ENCODE measurements at regions not wholly inside any gene's neighbourhood (a gene's known extent, or its start where the extent isn't known, plus 50 kb on each side); places are given as distances from the start of the nearest gene placed in this dataset.

DNA sequence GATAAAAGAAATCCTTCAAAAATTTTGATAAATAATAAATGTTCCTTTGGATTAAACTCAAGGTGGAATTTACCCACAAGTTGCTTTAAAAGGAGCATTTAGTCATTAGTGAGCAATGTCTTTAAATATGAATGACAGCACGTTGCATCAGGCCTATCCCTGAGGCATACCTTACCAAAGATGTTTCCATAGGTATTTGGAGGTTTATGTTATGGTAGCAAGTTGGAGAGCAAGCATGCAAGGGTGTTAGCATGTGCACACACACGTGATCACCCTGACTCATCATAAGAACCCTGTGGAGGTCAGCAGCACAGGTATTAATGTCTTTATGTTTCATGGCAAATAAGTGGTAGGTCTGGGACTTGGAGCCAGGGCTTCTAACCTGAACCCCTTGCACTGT lies 159.9 kb downstream of the ACTR3 start (continued):
- TF ChIP-seq ZBTB40 (IDR thresholded peaks at IDR 0.05; ENCODE audit: borderline replicate concordance) (no peak), YBX1 (IDR thresholded peaks at IDR 0.05) (no peak), SP1 (IDR thresholded peaks at IDR 0.05; ENCODE audit: low read depth, low read length) (no peak)

DNA sequence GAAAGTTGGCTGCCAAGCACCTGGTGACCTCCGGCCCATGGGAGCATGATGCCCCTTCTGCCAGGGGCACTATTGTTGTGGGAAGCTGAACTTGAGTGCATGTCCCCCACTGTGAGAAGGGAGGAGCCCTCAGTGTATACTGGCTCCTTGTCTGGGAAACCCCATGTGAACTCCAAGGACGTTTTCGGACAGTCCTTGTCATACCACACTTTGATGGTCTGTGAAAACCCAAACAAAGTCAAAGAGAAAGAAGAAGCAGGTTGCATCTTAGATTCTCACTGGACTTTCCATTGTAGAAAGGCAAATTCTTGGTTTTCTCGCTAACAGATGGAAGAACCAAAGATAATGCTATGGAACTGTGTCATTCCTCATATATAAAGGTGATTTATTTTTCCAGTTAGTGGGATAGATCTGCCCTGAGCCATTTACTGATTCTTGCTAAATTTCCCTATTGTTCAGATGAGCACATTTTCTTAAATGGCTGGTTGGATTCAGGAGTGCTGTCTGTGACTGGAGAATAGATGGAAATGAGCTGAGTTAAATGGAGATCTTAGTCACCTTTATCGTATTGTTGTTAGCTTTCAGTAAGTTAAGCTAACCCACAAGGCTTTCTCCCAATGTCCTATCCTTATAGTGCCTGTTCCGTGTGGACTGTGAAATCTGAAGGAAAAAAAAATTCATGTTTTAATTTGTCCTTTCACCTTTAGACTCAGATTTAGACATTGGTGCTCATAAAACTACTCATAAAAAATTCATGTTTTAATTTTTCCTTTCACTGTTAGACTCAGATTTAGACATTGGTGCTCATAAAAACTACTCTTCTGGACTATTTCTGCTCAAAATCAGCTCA lies 166.6 kb downstream of the ACTR3 start:
- intact Hi-C loops (cut with micrococcal nuclease; ENCODE audit: unreplicated experiment): no loop called here
- FAIRE-seq (no peak), DNase-seq (ENCODE audit: low read depth, low spot score) (peak; percentile 9), ATAC-seq (peak; percentile 82)
- no peaks in the 10 kb centered on the region for H3K27me3 ChIP-seq (replicated peaks in 1 of 2; ENCODE audit: control insufficient read depth in 2 of 2, insufficient read depth in 2 of 2, low read length in 1 of 2)
- ChIA-PET POLR2A (no interaction called here), SMC1A (ENCODE audit: uncharacterized antibody, unreplicated experiment) (interaction anchor here (1.4 kb wide), 1 partner anchor 9 kb away, joined by 3 read pairs; no protein-coding TSS in a partner anchor), CTCF (no interaction called here), RAD21 (ENCODE audit: unreplicated experiment) (no interaction called here)
- WGBS (ENCODE audit: insufficient coverage, insufficient replicate concordance, low lambda C conversion rate, missing lambda C conversion rate): 3% methylated on average over 6 of the region's 6 CpGs
- no peak overlapping the region; the same call in 1 of the 2 replicates for H2AFZ ChIP-seq (ENCODE audit: control insufficient read depth, low read depth, low read length)
- no peak overlapping the region for H3K9ac ChIP-seq (ENCODE audit: control insufficient read depth, insufficient read depth, low read length)
- H3K4me1 ChIP-seq (ENCODE audit: control insufficient read depth, insufficient read depth, low read length): no peaks in the 10 kb centered on the region
- H3K79me2 ChIP-seq (ENCODE audit: control insufficient read depth, insufficient read depth, low read length): no peaks in the 10 kb centered on the region
- no TSS peak for BruUV-seq (replicated peaks)
- H4K20me1 ChIP-seq (ENCODE audit: control insufficient read depth, insufficient read depth): no peaks in the 10 kb centered on the region
- H3K36me3 ChIP-seq (ENCODE audit: control insufficient read depth in 2 of 2, insufficient read depth in 2 of 2, low read length in 1 of 2): no peaks in the 10 kb centered on the region
- peak overlapping the region; percentile 35; the same call in 1 of the 2 replicates for H3K4me2 ChIP-seq (ENCODE audit: control insufficient read depth, insufficient read depth)
- in situ Hi-C loops (cut with MboI): no loop called here
- no peaks in the 10 kb centered on the region; the same call in 2 of the 3 replicates for H3K9me3 ChIP-seq (replicated peaks; ENCODE audit: control insufficient read depth, insufficient read depth, low read length)
- no peak overlapping the region for H3K4me3 ChIP-seq
- H3K27ac ChIP-seq (ENCODE audit: control insufficient read depth, insufficient read depth): no peak overlapping the region
- TF ChIP-seq, protein P1, sequence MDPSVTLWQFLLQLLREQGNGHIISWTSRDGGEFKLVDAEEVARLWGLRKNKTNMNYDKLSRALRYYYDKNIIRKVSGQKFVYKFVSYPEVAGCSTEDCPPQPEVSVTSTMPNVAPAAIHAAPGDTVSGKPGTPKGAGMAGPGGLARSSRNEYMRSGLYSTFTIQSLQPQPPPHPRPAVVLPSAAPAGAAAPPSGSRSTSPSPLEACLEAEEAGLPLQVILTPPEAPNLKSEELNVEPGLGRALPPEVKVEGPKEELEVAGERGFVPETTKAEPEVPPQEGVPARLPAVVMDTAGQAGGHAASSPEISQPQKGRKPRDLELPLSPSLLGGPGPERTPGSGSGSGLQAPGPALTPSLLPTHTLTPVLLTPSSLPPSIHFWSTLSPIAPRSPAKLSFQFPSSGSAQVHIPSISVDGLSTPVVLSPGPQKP (IDR thresholded peaks at IDR 0.05; ENCODE audit: low read depth, low read length): no peak
- TF ChIP-seq EED (IDR thresholded peaks at IDR 0.05; ENCODE audit: low read depth) (peak; percentile 56; the same call in 1 of the 2 replicates), RUNX3 (IDR thresholded peaks at IDR 0.05; ENCODE audit: low read length) (peak; percentile 72), KDM1A (IDR thresholded peaks at IDR 0.05; ENCODE audit: borderline replicate concordance) (no peak), MYB (IDR thresholded peaks at IDR 0.05; ENCODE audit: borderline replicate concordance, low read depth, low read length) (no peak), HCFC1 (IDR thresholded peaks at IDR 0.05; ENCODE audit: low read length) (no peak)
- TF ChIP-seq, protein P2, sequence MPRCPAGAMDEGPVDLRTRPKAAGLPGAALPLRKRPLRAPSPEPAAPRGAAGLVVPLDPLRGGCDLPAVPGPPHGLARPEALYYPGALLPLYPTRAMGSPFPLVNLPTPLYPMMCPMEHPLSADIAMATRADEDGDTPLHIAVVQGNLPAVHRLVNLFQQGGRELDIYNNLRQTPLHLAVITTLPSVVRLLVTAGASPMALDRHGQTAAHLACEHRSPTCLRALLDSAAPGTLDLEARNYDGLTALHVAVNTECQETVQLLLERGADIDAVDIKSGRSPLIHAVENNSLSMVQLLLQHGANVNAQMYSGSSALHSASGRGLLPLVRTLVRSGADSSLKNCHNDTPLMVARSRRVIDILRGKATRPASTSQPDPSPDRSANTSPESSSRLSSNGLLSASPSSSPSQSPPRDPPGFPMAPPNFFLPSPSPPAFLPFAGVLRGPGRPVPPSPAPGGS (IDR thresholded peaks at IDR 0.05; ENCODE audit: borderline replicate concordance, insufficient read depth, low read depth, low read length, poor library complexity, severe bottlenecking): peak; percentile 54
- TF ChIP-seq, protein P3, sequence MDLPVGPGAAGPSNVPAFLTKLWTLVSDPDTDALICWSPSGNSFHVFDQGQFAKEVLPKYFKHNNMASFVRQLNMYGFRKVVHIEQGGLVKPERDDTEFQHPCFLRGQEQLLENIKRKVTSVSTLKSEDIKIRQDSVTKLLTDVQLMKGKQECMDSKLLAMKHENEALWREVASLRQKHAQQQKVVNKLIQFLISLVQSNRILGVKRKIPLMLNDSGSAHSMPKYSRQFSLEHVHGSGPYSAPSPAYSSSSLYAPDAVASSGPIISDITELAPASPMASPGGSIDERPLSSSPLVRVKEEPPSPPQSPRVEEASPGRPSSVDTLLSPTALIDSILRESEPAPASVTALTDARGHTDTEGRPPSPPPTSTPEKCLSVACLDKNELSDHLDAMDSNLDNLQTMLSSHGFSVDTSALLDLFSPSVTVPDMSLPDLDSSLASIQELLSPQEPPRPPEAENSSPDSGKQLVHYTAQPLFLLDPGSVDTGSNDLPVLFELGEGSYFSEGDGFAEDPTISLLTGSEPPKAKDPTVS (IDR thresholded peaks at IDR 0.05; ENCODE audit: low read depth, low read length): no peak
- TF ChIP-seq, protein P4, sequence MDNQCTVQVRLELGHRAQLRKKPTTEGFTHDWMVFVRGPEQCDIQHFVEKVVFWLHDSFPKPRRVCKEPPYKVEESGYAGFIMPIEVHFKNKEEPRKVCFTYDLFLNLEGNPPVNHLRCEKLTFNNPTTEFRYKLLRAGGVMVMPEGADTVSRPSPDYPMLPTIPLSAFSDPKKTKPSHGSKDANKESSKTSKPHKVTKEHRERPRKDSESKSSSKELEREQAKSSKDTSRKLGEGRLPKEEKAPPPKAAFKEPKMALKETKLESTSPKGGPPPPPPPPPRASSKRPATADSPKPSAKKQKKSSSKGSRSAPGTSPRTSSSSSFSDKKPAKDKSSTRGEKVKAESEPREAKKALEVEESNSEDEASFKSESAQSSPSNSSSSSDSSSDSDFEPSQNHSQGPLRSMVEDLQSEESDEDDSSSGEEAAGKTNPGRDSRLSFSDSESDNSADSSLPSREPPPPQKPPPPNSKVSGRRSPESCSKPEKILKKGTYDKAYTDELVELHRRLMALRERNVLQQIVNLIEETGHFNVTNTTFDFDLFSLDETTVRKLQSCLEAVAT (IDR thresholded peaks at IDR 0.05): no peak
